EH (cell line): ENCODE measurements at regions not wholly inside any gene's neighbourhood (a gene's known extent, or its start where the extent isn't known, plus 50 kb on each side); places are given as distances from the start of the nearest gene placed in this dataset.
"Not testable (repeated sequence)": the region's sequence is repeated elsewhere in the genome, so short reads cannot be mapped to it uniquely, and the experiment has no call there.

Experiments
- DNase-seq: peaks from one replicate; pipeline ENCODE4 v3.0.0-alpha.2; 2015; ENCODE audit warnings: low read depth

DNA sequence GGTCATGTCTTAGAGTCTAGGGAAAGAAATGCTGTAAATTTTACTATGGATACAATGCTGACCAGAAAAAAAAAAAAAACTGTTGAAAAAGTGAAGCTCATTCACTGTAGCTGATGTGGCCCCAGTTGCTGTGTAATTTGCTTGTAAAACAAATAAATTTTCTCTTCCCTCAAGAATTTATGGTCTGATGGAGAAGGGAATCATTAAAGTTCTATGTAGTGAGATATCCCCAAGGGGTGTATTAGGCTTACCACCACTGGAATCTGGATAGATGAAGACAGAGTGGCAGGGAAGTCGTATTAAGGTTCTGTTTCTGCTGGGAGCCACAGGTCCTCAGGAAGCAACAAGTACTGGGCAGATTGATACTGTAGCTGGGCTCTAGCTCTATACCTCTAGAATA, 860.0 kb downstream of the LTN1 start:
- DNase-seq: peak; percentile 88

DNA sequence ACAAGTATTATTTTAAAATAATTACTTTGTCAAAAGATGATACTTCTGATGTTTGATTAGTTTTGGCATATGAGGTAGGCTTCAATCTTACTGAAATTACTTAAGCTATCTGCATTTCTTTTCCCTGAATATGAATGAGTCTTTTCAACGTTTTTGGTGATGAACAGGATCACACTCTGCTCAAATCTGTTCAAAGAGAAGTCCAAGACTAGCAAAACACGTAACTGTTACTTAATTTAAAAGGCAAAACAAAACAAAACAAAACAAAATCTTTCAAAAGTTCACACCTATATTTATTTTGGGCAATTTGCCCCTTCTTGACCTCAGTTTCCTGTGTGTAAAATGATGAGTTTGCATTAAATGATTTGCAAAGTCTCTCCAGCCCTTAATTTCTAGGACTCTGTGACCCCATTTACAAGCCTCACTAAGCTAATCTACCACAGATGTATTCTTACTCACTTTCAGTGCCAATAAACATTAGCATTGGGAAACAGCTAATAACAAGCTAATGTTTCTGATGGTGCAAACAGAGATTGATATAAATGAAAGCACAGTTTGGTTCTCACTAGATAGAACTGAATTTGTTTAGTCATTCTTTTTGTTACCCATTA, 865.4 kb downstream of the LTN1 start:
- DNase-seq: no peak

DNA sequence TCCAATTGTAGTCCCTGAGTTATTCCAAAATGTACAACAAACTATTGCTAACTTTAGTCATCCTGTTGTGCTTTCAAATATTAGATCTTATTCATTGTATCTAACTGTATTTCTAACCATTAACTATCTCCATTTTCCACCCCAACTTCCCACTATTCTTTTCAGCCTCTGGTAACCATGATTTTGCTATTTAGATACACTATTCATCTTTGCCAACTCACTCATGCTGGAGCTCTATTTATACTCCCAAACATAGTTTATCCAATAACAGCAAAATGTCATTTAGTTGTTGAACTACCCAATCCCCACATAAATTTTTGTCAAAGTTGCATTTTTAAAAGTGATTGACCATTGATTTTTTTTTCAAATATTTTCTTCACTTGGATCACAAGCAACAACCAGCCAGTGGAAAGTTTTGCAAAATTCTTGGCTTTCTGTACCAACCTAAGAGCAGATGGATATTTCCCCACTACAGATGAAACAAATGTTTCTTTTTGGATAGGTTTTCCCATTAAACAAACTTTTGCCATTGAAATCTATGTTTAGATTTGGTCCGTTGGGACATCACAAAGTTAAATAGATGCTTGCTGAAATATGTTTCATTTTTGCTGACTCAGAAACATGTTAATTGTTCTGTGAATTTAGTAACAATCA, 866.0 kb downstream of the LTN1 start:
- no peak for DNase-seq

DNA sequence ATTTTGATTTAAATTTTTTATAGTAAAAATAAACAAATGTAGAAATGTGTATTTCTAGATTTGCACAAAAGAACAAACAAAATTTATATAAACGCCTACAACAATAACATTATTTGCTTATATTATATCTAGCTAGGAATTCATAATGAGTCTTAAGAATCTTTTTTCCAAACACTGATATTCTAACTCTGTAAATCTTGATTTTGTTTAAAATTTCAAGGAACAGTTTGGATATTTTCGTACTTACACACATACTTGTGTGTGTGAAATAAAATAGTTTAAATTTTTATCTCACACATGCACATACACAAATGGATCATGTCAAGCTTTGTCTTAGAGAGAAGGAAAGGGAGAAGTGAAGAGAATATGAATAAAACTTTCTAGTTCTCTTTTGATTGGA, 868.1 kb downstream of the LTN1 start:
- no peak for DNase-seq

DNA sequence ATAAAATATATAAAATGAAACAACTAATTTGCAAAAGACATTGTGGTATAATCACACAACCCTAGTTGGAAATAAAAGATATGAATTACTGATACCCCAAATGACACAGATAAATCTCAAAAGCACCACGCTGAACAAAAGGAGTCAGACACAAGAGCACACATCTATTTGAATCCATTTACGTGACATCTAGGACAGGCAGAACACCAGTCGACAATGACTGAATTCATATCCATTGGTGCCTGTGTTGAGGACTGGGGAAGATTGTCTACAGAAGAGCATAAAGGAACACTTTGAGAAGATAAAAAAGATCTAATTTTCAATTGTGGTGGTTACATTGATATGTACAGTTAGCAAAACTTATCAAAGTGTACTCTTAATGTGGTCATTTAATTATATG, 874.1 kb downstream of the LTN1 start:
- no peak for DNase-seq

DNA sequence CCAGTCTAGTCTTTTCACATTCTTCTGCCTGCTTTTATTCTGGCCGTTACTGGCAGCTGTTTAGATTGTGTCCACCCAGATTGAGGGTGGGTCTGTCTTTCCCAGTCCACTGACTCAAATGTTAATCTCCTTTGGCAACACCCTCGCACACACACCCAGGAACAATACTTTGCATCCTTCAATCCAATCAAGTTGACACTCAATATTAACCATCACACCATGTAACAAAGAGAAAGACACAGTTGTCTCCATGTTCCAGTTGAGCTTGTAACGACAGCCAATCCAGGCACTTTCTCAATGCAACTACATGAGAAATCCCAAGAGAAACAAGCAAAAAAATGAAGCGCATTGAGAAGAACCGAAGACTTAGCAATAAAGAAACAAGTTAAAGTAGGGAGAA, 877.7 kb downstream of the LTN1 start:
- DNase-seq: not testable (repeated sequence)

DNA sequence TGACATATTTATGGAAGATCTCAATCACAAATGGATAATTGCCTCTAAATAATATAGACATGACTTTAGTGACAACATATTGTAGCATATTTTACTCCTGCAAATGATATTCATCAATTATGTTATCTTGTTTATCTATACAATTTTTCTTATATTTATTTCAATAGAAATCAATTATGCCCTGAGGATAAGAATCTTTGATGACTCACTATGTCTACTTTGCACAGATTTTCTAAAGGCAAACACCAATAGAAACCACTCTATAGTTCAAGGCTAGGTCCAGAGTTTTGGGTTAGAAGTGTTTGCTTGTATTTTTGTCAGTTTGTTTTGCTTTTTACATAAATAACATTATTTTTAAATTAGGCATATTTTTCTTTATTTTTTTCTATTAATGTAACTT, 879.0 kb downstream of the LTN1 start:
- no peak for DNase-seq

DNA sequence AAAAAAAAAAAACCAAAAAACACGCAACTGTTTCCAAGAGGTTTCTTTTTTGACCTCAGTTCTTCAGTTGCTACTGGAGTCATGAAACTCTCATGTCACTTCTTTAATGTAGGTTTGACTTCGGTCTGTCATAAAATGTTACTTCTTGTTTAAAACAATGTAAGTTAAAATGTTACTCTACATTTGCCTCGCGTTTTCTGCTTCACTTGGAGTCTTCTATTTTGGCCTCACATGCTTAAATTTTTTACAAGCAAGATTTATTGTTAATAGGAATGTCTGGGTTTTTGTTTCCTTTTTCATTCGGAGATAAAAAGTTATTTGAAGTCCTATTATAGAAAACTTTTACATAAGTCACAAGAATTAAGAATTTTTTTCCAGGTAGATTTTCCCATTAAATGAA, 880.2 kb downstream of the LTN1 start:
- no peak for DNase-seq

DNA sequence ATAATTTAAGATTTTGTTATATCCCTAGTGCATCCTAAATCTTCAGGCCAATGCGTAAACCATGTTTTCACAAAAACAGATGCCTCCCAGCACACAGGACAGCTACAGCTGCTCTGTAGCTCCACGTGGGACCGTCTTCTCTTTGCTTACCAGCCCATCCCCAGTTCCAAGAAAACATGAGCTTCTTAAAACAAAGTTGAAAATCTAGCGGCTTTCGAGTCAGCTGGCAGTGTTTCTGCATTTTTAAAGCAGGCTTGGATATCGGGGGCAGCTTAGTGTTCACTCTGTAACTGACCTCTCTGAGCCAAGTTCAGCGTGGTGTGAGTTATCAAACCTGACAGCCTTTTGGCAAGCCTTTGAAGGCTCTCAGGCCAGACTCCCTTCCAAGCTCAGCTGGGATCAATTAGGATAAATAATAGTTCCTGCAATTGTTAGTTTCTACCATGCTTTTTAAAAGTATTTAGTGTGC, 881.5 kb downstream of the LTN1 start:
- DNase-seq: peak; percentile 92

DNA sequence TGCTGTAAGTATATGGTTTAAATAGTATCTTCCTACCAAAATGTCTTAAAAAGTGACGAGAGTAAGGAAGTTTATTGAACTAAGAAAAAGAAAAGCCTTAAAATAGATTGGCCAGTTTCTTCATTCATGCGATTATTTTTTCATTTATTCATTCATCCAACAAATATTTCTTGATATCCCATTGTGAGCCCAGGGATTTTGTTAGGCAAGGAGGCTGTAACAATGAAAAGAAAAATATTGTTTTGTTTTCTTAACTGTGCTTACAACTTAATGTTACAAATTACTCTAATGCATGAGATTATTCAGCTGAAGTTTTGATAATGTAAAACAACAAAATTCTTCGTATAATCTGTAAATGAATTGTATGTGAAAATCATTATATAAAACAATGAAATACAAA, 882.0 kb downstream of the LTN1 start:
- DNase-seq: no peak

DNA sequence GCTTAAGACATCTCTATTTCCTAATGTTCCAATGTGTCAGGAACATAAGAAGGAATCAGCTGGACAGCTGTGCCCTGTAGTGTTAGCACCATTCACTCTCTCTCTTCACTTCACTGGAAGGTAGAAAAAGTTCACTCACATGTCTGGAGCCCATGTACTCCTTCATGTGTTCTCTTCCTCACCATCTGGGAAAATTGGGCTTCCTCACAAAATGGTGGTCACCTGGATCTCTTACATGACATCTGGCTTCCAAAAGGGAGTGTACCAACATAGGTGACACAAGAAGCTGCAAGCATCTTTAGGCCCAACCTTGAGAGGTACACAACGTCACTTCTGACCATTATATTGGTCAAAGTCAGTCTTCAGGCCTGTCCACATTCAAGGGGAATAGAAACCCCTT, 882.6 kb downstream of the LTN1 start:
- DNase-seq: no peak

DNA sequence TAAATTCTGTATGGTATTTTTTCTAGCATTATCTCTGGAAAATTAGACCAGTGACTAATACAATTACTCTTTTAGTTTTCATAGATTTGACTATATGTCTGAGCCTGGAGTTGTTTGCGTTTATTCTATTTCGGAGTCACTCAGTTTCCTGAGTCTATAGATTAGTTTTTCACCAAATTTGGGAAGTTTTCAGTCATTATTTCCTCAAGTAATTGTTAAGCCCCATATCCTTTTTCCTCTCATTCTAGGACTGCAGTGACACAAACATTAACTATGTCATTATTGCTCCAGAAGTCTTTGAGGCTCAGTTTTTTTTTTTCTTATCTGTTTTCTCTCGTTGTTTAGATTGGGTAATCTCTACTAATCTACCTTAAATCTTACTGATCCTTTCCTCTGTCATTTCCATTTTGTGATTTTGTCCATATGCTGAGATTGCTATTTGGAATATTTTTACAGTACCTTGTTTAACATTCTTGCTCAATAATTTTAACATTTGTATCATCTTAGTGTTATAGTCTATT, 886.2 kb downstream of the LTN1 start:
- DNase-seq: no peak

DNA sequence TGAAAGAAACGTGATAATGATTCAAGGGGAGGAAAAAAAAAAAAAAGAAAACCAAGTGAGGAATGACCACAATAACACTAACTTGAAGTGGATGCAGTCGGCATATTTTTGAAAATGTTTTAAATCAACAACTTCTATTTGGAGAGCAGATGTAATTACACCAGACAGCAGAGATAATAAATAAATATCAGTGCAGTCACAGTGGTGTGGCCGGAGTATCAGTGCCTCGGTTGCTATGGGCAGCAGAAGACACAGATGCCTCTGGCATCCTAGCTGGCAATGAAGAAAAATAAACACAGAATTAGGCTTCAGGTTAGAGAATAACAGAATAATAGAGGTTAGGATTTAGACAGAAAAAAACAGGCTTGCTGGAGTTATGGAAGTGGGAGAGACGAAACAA, 888.3 kb downstream of the LTN1 start:
- DNase-seq: no peak

DNA sequence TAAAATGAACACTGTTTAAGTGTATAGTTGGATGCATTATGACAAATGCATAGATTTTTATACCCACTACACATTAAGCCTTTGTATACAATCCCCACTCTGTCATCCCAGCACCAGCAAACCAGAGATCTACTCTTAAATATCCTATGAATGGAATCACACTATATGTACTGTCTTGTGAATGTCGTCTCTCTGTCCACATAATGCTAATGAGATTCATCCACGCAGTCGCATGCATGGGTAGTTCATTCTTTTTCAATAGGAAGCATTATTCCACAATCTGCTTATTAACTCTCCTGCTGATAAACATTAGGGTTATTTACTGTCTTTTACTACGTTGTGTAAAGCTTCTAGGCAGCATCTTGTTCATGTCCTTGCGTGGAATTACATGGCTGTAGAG, 892.3 kb downstream of the LTN1 start:
- DNase-seq: no peak

DNA sequence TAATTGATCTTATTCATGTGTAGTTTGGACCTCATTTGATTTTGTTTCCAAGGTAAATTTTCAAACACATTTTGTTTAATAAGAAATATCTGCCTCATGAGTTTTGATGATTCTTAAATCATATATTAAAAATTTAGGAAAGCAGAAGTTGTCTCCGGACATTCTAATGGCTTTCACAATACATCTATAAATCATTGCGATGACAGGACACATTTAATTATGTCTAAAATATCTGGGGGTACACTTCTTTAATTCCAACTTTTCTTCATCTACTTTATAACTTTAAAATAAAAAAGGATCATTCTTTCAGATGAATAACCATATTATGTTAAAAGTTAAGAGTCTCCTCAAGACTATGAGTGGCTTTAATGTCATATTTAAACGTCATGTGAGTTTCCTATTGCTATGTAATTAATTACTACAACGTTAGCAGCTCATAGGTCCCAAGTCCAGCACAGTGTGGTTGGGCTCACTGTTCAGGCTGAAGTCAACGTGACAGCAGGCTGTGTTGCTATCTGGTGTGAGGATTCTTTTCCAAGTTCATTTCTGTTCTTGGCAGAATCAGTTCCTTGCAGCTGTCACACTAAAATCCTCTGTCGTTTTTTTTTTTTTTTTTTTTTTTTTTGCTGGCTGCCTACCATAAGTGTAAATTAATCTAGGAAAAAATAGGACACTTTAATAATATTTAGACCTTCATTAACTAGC, 893.5 kb downstream of the LTN1 start:
- peak; percentile 9 for DNase-seq

DNA sequence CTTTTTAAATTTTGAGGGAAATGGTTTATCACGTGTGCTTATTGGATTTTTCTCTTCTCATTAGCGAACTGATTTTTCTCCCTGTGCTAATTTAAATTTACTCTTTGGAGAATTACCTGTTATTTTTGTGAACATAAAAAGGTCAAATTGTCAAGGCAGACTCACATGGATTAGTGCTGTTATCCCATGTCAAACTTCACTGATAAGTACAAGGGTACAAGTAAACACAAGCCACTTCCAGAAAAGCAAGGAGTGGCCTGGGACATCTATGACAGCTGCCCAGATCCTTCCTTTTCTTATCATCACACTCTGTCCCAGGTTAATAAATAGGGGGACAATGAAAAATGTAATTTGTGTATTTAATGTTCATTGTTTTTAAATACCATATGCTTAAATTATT, 901.2 kb downstream of the LTN1 start:
- DNase-seq: no peak

DNA sequence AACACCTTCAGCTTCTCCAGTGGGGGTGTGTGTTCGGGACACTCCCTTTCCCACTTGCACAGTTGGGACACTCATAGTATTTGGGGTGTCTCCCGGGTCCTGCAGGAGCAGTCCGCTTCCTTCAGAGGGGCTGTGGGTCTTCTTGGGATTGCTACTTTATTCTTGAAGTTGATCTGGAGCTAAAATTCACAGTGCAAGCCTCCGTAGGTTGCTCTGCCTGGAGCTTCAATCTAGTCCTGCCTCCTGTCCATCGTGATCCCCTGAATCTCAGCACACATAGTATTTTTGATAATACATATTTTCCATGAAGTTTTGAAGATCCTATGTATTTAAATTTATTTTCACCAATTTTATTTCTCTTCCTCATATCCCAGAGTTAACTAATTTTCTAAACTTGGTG, 902.1 kb downstream of the LTN1 start:
- no peak for DNase-seq

DNA sequence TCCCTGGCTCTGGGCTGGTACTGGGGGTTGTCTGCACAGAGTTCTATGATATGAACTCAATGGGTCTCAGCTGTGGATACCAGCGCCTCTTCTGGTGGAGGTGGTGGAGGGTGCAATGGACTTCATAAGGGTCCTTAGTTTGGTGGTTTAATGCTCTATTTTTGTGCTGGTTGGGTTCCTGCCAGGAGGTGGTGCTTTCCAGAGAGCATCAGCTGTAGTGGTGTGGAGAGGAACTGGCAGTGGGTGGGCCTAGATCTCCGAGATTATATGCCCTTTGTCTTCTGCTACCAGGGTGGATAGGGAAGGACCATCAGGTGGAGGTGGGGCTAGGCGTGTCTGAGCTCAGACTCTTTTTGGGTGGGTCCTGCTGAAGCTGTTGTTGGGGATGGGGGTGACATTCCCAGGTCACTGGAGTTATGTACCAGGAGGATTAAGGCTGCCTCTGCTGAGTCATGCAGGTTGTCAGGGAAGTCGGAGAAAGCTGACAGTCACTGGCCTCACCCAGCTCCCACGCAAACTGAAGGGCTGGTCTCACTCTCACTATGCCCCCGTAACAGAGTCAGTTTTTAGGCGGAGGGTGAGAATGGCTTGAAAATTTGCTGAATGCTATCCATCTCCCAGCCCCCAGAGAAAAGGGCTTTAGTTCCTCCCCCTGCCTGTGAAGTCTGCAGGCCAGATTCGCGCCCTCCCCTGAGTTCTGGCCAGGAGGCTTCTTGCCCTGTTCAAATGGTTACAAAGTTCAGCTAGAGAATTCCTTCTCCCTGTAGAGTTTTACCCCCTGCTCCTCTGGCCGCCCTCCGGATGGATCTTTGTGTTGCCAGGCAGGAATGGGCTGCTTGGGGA, 902.9 kb downstream of the LTN1 start:
- no peak for DNase-seq

DNA sequence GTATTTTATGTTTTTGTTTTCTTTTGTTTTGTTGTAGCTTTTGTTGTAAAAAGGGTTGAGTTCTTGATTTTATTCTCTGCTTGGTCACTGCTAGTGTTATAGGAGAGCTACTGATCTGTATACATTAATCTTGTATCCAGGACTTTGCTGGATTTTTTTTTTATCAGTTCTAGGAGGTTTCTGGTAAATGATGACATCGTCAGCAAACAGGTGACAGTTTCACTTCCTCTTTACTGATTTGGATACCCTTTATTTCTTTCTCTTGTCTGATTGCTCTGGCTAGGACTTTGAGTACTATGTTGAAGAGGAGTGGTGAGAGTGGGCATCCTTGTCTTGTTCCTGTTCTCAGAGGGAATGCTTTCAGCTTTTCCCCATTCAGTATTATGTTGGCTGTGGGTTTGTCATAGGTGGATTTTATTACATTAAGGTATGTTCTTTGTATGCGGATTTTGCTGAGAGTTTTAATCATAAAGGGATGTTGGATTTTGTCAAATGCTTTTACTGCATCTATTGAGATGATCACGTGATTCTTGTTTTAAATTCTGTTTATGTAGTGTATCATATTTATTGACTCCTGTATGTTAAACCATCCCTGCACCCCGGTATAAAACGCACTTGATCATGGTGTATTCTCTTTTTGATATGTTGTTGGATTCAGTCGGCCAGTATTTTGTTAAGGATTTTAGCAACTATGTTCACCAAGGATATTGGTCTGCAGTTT, 905.7 kb downstream of the LTN1 start:
- DNase-seq: no peak

DNA sequence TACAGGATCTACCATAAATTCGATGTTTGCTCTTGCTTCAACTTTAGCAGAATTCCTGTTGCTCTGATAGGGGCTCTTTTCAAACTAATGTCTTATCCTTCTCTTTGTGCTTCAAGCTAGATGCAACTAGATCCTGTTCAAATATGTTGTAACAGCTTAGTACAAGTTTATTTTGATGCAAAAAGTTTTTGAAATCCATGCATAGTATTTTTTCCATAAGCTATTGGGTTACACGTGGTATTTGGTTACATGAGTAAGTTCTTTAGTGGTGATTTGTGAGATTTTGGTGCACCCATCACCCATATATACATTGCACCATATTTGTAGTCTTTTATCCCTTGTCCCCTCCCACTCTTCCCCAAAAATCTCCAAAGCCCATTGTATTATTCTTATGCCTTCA, 907.7 kb downstream of the LTN1 start:
- no peak for DNase-seq

DNA sequence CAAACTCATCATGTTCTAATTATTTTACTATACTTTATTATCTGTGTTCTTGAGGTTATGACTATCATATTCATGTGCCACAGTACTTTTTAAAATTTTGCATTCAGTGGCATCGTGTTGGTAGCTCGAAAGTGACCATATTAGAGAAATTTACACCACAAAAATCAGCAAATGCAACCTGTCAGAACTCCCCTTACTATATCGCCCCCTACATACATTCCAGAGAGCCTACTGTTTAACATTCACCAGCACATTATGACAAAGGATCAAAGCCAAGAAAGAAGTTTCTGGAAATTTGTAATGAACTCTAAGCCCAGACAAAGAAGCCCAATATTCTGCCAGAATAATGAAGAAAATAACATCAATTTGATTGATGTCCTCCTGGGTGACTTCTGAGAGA, 909.3 kb downstream of the LTN1 start:
- no peak for DNase-seq

DNA sequence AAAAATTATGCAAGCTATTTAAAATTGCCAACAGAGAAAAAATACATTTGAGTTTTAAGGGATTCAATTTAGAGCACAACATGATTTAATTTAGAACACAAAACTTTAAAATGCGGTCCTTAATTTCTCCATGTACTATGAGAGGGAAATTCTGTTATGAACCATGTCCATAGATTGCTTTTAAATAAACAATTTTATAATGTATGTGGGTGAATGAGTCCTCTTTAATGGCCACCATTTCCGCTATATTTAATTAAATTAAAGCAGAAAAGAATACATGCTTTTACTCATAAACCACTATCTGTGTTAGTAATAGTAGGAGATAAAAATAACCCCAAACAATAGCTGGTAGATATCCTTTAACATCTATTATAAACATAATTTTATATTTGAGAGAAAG, 914.6 kb downstream of the LTN1 start:
- no peak for DNase-seq
